Vagina (tissue), 2 donors: ENCODE measurements at regions not wholly inside any gene's neighbourhood (a gene's known extent, or its start where the extent isn't known, plus 50 kb on each side); places are given as distances from the start of the nearest gene placed in this dataset.

Experiments
- POLR2A ChIP-seq, 2 donors: fragments of 450-650 bp; IDR thresholded peaks; one replicate each; pipeline ENCODE4 v1.6.1; 2017; ENCODE audit warnings: antibody characterized with exemption in 2 of 2, mild to moderate bottlenecking in 2 of 2, moderate library complexity in 2 of 2
- POLR2AphosphoS5 ChIP-seq, 2 donors: sonication (generic); formaldehyde crosslinking; IDR thresholded peaks; one replicate each; pipeline ENCODE4 v1.9.0; 2017; ENCODE audit warnings: antibody characterized with exemption in 2 of 2, mild to moderate bottlenecking in 2 of 2, low read depth in 1 of 2; ENCODE audit not compliant: insufficient read depth in 1 of 2
- TF ChIP-seq, protein P1 (sequence below), 3 experiments: fragments of 450-650 bp in 2 of 3; fragments of 200-600 bp in 1 of 3; sonication (generic) in 1 of 3; IDR thresholded peaks; one replicate each; pipeline ENCODE4 v1.5.1; 2017 to 2019; ENCODE audit warnings: antibody characterized with exemption in 3 of 3, mild to moderate bottlenecking in 2 of 3, moderate library complexity in 2 of 3

- TF ChIP-seq, protein P1, sequence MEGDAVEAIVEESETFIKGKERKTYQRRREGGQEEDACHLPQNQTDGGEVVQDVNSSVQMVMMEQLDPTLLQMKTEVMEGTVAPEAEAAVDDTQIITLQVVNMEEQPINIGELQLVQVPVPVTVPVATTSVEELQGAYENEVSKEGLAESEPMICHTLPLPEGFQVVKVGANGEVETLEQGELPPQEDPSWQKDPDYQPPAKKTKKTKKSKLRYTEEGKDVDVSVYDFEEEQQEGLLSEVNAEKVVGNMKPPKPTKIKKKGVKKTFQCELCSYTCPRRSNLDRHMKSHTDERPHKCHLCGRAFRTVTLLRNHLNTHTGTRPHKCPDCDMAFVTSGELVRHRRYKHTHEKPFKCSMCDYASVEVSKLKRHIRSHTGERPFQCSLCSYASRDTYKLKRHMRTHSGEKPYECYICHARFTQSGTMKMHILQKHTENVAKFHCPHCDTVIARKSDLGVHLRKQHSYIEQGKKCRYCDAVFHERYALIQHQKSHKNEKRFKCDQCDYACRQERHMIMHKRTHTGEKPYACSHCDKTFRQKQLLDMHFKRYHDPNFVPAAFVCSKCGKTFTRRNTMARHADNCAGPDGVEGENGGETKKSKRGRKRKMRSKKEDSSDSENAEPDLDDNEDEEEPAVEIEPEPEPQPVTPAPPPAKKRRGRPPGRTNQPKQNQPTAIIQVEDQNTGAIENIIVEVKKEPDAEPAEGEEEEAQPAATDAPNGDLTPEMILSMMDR (IDR thresholded peaks at IDR 0.05) = no peak
- TF ChIP-seq POLR2A (IDR thresholded peaks at IDR 0.05) (no peak), POLR2AphosphoS5 (IDR thresholded peaks at IDR 0.05; ENCODE audit: insufficient read depth in 1 of 2, low read depth in 1 of 2) (no peak)
These were observed 1258.8 kb downstream of the BRD1 start for GRCh38 chr22:48568736-48569330.
